GM18861 (cell line): ENCODE measurements at regions not wholly inside any gene's neighbourhood (a gene's known extent, or its start where the extent isn't known, plus 50 kb on each side); places are given as distances from the start of the nearest gene placed in this dataset.
"Not testable (repeated sequence)": the region's sequence is repeated elsewhere in the genome, so short reads cannot be mapped to it uniquely, and the experiment has no call there.

ENCODE experiments used
- ATAC-seq: cut with Tn5 transposase; IDR thresholded peaks from one replicate; pipeline ENCODE4 v1.9.1; 2021; ENCODE audit not compliant: unreplicated experiment

DNA sequence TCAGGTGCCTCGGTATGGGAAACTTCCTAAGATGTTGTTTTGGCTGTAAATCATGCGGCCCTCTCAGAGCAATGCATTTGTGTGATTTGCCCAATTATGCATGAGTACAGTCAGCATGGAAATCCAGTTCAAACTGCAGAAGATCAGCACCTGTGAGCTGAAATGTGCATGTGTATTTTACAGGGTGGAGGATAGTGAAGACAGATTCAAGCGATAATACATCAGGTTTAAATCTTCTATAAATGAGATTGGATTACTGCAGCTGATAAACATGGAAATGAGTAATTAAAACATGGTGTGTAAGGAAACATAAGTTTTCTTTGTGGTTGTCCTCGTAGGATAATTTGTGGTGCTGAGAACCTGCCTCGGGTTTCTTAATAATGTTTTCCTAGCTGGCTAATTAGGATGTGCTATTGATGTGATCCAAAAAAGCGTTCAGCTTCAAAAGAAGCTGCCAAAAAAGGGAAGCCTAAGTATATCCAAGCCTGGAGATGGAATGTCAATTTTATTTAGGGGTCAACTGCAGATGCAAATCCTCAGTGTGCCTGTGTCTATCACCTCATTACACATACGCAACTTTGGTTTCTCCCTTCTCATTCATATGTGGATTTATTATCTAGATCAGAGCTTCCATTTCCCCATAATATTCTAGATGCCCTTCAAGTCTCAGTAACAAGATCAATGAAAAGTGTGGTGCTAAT, 117.1 kb upstream of the CCDC28A start:
- no peak for ATAC-seq

DNA sequence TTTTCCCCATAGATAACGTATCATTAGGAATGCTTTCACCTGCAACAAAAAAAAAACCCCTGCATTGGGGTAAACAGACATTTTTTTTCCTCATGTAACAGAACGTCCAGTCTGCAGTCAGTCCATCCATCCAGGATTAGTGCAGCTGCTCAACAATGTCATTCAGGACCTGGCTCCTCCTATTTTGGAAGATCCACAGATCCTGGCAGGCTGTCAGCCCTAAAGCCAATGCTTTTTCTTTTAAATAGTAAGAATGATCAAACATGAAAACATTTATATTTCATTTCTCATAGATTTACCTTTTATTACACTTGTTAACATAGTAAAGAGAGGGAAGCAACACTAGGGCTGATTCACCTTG, 116.5 kb upstream of the CCDC28A start:
- ATAC-seq = no peak

- no peak for ATAC-seq
Measured at GRCh38 chr6:138659998-138660397, 113.6 kb upstream of the CCDC28A start.

DNA sequence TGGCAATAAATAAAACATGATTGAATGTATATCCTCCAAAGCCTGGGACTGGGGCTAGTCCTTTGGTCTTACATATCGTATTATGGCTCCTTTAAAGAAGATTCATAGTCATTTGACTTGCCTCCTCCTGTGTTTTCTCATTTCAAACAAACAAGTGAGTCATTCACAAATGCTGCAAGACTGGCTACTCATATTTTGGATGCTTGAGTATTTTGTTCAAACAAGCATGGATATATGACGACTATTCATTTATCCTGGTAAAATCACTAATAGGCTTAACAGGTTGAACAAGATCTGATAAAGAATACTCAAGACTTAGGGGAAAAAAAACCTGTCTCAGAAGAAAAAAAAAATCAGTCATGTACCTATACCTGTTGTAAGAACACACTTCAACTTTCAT, 111.1 kb upstream of the CCDC28A start:
- no peak for ATAC-seq

DNA sequence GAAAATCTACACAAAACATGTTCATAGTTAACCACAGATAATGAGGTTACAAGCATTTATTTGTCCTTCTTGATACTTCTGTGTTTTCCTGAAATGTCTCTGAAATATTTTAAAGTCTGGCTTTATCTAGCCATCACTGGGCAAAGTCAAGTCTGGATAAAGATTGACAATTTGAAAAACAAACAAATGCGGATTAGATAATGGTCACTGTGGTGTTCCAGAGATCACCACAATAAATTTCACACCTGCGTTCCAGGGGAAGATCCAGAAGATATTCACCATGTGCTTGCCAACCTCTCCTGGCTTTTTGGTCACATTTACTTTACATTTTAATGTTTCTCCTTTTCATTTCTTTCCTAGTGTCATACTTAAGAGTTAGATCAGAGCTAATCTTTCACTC, 109.7 kb upstream of the CCDC28A start:
- ATAC-seq = no peak

GRCh38 chr6:138664745-138665144, 108.8 kb upstream of the CCDC28A start:
- ATAC-seq = no peak

DNA sequence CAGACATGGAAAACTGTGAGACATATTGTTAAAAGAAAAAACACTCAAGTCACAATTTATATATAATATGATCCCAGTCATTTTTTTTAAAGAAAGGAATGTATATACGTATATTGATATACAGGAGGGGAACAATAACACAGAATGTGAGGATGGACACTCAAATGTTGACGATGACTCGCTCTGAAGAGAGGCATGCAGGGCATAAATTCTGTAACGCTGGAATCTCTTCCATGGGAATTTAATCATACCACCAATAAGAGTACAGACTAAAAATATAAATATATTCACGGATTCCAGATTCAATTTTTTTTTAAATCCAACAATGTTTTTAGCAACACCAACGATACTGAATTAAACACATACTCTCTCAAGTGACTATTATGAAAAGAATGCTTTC, 106.9 kb upstream of the CCDC28A start:
- ATAC-seq = no peak

DNA sequence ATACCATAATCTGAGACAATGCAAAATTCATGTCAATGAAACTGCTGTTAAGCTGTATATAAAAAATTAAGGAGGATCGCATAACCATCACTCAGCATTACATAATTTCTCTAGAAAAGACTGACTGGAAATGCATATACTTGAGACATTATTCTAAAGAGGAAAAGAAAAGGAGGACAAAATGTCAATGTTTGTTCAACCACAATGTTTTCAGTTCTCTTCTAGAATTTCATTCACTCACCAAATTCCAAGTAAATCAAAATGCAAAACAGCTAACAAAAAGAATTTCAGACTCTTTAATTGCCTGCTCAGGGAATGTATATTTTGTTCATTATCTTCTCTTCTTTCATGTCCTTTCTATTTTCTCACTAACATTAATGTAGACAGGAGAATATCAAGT, 106.2 kb upstream of the CCDC28A start:
- no peak for ATAC-seq

DNA sequence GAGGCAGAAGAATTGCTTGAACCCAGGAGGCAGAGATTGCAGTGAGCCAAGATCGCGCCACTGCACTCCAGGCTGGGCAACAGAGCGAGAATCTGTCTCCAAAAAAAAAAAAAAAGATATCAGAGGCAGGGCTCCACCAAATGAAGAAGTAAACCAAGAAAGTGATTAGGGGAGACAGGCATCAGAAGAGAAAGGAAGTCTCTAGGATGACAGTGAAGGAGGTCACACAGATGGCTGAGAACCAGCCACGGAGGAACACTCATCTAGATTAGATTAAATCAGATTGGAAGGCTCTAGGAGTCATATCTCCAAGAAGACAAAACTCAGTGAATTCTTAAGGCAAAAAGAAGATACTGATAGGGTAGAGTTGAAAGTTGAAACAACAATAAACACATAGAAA, 102.2 kb upstream of the CCDC28A start:
- no peak for ATAC-seq

- no peak for ATAC-seq
Measured at GRCh38 chr6:138673346-138674014, 100.1 kb upstream of the CCDC28A start.

- ATAC-seq = not testable (repeated sequence)
Measured at GRCh38 chr6:138674444-138674843, 99.1 kb upstream of the CCDC28A start.

GRCh38 chr6:138677538-138677937, 96.0 kb upstream of the CCDC28A start:
- no peak for ATAC-seq

DNA sequence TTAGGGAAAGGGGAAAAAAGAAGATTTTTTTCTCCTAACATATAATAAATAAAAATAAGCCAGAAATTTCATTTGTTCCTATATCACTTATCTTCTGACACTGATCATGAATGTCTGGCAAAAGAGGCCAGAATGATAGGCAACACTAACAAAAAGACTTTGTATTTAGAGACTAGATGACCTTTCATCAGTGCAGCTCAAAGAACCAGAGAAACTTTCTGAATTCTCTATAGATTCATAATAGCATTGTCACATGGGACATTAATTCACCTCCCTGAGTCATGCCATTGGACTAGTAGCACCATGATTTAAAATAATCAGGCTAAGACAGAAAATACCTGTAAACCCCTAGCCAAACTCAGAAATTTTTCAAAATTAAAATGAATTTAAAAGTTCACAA, 95.4 kb upstream of the CCDC28A start:
- no peak for ATAC-seq

DNA sequence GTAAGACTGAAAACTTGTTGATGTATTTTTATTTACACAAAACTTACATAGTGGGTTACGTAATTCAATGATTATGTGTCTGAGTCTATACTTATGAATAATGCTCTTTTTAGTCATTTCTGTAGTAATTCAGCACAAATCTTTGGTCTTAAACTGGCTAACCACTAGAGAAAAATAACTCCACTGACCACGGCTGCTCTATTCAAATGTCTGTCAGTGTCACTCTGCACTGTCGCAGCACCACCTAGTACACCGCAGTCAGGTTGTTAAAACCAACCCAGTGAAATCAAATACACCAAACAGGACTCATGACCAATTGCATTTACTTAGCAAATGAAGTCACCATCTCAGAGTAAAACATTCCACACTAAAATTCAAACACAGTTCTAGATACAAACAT, 93.5 kb upstream of the CCDC28A start:
- no peak for ATAC-seq

GRCh38 chr6:138681627-138682026, 91.9 kb upstream of the CCDC28A start:
- ATAC-seq = no peak

- no peak for ATAC-seq
Measured at GRCh38 chr6:138682704-138683527, 90.7 kb upstream of the CCDC28A start.

DNA sequence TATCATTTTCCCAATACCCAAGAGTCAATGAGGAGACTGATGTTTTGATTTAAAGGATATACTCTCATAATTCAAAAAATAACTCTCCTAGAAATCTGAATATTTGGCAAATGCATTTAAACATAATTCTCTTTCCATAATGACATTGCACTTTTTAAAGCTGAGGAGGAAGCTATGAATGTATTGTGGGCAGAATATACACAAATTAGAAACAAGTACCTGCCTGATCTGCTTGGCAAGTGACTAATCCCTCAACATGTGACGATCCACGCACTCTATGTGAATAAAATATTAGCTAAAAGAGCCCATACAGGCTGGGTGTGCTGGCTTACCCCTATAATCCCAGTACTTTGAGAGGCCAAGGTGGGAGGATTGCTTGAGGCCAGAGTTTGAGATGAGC, 88.3 kb upstream of the CCDC28A start:
- ATAC-seq = no peak

DNA sequence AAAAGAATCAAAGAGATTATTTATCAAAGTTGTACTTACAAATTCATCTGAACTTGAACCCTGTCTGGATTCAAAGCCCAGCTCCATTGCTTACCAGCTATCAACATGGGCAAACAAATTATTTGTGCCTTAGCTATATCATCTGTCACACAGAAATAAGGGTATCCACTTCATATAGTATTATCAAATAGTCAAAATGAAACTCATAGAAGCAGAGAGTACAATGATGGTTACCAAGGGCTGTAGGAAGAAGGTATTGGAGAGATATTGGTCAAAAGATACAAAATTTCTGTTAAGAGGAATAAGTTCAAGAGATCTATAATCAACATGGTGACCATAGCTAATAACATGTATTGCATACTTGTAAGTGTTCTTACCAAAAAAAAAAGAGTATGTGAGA, 87.8 kb upstream of the CCDC28A start:
- ATAC-seq = no peak

GRCh38 chr6:138688580-138688979, 85.0 kb upstream of the CCDC28A start:
- no peak for ATAC-seq

DNA sequence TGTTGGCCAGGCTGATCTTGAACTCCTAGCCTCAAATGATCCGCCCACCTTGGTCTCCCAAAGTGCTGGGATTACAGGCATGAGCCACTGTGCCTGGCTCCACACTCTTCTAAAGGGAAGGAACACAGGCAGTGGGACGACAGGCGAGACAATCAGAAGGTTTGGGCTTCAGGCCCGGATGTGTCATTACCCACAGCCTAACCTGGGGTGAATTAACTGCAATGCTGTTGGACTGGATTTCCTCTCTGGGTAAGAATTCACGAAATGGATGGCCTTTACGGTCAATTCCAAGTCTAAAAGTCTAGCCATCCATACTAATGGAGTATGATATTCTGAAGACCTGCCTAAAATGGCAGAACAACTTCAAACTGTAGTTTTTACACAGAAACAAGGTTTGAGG, 83.7 kb upstream of the CCDC28A start:
- ATAC-seq = no peak

DNA sequence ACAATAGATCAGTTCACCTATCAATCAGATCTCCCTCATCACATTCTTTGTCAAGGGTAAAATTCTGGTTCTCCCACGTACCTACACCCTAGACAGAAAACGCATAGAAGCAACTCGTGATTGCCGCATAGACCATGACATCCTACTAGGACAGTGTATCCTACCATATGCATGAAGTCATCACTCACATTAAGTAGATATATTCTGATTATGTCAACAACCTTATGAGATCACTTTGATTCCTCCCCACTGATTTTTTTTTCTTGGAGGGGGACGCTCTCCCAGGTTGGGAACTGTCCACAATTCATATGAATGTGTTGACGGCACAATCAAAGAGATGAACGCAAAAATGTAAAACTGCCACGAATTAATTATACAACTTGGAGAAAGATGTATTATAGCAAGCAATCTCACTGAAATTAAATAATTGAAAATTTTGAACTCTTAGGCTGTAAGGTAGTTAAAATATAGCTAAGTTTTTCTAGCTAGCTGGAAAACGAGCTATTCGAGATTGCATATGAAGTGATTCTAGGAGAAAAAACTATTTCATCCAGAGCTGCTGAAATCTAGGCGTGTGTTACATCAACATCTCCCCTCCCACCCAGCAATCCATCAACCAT, 82.5 kb upstream of the CCDC28A start:
- no peak for ATAC-seq

DNA sequence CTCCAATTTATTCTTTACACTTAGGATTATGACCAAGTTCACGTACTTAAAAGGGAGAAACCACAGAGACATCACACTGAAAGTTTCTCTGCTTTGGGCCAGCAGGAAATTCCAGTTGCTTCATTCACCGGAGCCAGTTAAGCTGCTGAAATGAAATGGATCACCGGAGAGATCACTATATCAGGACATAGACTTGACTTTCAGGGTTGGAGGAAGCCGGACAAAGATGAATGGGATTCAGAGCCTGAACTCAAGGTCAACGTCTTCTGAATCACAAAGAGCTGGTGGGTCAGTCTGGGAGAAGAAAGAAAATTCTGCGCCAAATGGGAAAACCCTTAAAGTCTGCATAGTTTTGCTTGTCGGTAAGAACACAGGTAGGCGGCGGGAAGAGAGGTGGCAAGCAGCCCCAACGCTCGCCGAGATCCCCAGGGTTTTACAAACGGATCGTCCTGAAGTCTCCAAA, 81.9 kb upstream of the CCDC28A start:
- no peak for ATAC-seq
